ENCODE measurements at regions not wholly inside any gene's neighbourhood (a gene's known extent, or its start where the extent isn't known, plus 50 kb on each side); places are given as distances from the start of the nearest gene placed in this dataset.

DNA sequence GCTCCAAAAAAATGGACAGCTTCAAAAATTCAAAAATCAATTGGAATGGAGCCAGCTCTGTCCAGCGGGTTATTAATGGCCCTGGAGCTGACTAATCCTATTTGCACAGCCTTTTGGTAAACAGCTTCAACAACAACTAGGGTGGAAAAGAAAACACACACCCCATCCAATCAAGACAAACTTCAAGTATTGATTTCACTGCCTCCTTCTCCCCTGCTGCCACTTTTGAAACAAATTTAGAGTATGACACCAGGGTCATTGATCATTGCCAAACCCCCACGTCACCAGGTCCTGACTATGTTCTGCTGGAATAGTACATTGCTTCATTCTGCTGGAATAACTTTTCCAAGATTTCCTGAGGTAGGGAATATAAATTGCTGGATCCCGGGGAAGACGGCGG lies 56.8 kb upstream of the GTF3A start:
- DNase-seq (ENCODE audit: low read depth in 2 of 2): no peak

DNA sequence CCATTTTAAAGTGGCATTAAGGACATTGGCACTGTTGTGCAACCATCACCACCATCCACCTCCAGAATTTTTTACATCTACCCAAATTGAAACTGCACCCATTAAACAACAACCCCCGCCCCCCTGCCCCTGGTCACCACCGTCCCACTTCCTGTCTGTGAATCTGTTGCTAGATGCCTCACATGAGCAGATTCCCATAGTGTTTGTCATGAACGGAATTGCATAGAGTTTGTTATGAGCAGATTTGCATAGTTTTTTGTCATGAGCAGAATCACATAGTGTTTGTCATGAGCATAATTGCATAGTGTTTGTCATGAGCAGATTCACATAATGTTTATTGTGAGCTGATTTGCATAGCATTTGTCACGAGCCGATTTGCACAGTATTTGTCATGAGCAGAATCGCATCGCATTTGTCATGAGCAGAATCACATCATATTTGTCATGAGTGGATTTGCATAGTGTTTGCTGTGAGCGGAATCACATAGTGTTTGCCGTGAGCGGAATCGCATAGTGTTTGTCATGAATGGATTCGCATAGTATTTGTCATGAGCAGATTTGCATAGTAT lies 54.0 kb upstream of the GTF3A start:
- no peak for DNase-seq (ENCODE audit: low read depth in 2 of 2)

DNA sequence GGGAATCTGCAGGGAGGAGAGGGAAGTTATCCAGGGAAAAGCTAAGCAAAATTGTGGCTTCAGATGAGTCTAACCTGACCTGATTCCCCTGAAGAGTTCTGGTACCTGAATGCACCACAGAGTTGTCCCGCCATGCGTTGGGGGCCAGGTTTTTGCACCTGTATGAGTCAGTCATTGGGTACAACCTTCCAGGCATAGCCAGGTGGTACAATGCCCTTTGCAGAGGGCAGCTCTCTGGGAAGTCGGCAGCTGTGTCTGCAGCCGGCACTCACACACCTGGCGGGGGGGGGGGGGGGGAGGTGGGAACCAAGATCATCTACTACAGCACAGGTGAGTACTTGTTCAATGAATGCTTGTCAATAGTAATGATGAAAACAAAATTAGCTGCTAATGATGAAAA lies 52.5 kb upstream of the GTF3A start:
- DNase-seq (ENCODE audit: low read depth in 2 of 2): no peak

DNA sequence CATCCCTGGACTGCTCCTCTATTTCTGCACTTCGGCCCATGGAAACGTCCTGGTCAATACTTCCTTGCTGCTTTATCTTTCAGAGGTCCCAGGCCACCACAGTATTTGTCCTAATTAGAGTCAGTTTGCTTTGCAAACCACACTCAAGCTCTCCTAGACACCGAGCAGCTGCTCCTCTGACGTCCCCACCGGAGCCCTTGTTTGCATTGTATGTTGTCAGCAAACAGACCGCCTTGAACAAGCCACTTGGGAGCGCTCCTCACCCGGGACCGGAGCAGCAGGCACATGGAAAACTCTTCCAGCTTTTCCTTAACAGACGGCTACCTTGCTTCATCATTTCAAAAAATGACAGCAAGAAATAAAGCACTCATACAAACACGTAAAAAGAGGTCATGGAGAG lies 51.5 kb upstream of the GTF3A start:
- DNase-seq (ENCODE audit: low read depth in 2 of 2): no peak

DNA sequence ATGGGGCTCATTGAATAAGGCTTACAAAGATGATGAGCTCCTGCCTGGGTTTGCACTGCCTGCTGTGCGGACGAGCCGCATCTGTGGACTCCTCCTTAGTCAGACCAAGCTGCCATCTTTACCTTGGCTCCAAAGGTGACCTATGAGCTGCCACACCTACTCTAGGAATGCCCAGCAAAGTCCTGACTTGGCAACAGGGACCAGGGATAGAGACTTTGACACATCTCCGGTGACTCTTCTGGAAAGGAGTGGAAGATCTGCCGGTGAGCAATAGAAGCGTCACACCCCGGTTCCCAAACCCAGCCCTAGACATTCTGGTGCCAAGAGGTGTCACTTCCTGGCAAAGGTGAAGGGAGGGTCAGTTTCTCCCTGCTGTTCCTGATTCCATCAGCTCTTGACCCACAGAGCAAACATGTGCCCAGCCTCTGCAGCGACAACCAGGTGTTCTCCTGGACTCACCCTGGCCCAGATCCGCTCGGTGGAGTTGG lies 50.2 kb upstream of the GTF3A start:
- no peak for DNase-seq (ENCODE audit: low read depth in 2 of 2)
